ENCODE measurements at regions not wholly inside any gene's neighbourhood (a gene's known extent, or its start where the extent isn't known, plus 50 kb on each side); places are given as distances from the start of the nearest gene placed in this dataset.

- no peak for TF ChIP-seq USF1 (IDR thresholded peaks at IDR 0.05)
- TF ChIP-seq REST (IDR thresholded peaks at IDR 0.05; ENCODE audit: low read depth) = no peak
- no peak for TF ChIP-seq EGR1 (IDR thresholded peaks at IDR 0.05)
- no peak for TF ChIP-seq YY1 (IDR thresholded peaks at IDR 0.05; ENCODE audit: low read depth)
- TF ChIP-seq NFIC (IDR thresholded peaks at IDR 0.05) = no peak
- TF ChIP-seq RAD21 (IDR thresholded peaks at IDR 0.05; ENCODE audit: low read depth) = no peak
- TF ChIP-seq MAX (IDR thresholded peaks at IDR 0.05) = no peak
- TF ChIP-seq ZBTB7A (IDR thresholded peaks at IDR 0.05; ENCODE audit: low read depth) = no peak
- no peak for TF ChIP-seq FOXM1 (IDR thresholded peaks at IDR 0.05; ENCODE audit: borderline replicate concordance, low read depth)
Observed at GRCh38 chr3:165644331-165644730, 192.9 kb downstream of the BCHE start.

Measured in Ishikawa (cell line).